Activated T-cell treated with anti-CD3 and anti-CD28 coated beads, Interleukin-2, amount 50 U/mL, for 24 hours (primary cell): ENCODE measurements at regions not wholly inside any gene's neighbourhood (a gene's known extent, or its start where the extent isn't known, plus 50 kb on each side); places are given as distances from the start of the nearest gene placed in this dataset.

Experiments used
- DNase-seq: peaks from one replicate; pipeline ENCODE4 v3.0.0-alpha.2; 2020
- H3K27ac Mint-ChIP-seq: 2 replicates; pipeline ENCODE4 v1.8.0; 2020; ENCODE audit warnings: mild to moderate bottlenecking, mixed read lengths
- H3K27me3 Mint-ChIP-seq: 2 replicates; pipeline ENCODE4 v1.8.0; 2020; ENCODE audit warnings: mixed read lengths
- H3K36me3 Mint-ChIP-seq: 2 replicates; pipeline ENCODE4 v1.8.0; 2020; ENCODE audit warnings: low read depth, mixed read lengths
- H3K4me1 Mint-ChIP-seq: 2 replicates; pipeline ENCODE4 v1.8.0; 2020; ENCODE audit warnings: low read depth, mixed read lengths
- H3K4me3 Mint-ChIP-seq: 2 replicates; pipeline ENCODE4 v1.8.0; 2020; ENCODE audit warnings: mild to moderate bottlenecking, moderate library complexity, mixed read lengths
- H3K9me3 Mint-ChIP-seq: 2 replicates; pipeline ENCODE4 v1.8.0; 2020; ENCODE audit warnings: mixed read lengths

- Mint-ChIP-seq H3K9me3 (no peaks in the 10 kb centered on the region), H3K27me3 (no peaks in the 10 kb centered on the region), H3K4me3 (no peak overlapping the region), H3K36me3 (no peaks in the 10 kb centered on the region), H3K4me1 (no peaks in the 10 kb centered on the region), H3K27ac (no peak overlapping the region)
- DNase-seq = no peak
These were observed 112.0 kb upstream of the KCNN2 start for GRCh38 chr5:114249823-114250222.

GRCh38 chr5:114250536-114250935 lies 111.3 kb upstream of the KCNN2 start:
- Mint-ChIP-seq H3K36me3 (no peaks in the 10 kb centered on the region), H3K27me3 (no peaks in the 10 kb centered on the region), H3K4me1 (no peaks in the 10 kb centered on the region), H3K9me3 (no peaks in the 10 kb centered on the region), H3K4me3 (no peak overlapping the region), H3K27ac (no peak overlapping the region)
- DNase-seq = no peak

DNA sequence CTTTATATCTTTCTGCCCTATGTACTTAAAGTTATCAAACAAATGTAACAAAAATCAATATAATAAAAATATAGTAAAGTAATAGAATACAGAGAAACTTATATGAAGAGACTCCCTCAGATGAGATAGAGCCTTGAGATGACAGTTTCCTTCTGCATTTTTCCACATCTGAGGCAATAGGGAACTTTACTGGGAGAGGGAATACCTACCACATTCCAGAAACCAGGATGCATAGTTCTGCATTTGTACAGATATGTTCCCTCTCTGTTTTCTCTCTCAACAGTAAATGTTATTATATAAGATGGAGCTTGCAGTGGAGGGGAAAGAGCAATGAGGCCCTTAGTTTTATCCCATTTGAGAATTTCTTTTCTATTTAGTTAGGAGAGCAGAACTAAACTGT lies 109.6 kb upstream of the KCNN2 start:
- H3K4me1 Mint-ChIP-seq = no peaks in the 10 kb centered on the region
- H3K9me3 Mint-ChIP-seq = no peaks in the 10 kb centered on the region
- DNase-seq = no peak
- H3K4me3 Mint-ChIP-seq = no peak overlapping the region
- H3K27ac Mint-ChIP-seq = no peak overlapping the region
- no peaks in the 10 kb centered on the region for H3K36me3 Mint-ChIP-seq
- no peaks in the 10 kb centered on the region for H3K27me3 Mint-ChIP-seq

DNA sequence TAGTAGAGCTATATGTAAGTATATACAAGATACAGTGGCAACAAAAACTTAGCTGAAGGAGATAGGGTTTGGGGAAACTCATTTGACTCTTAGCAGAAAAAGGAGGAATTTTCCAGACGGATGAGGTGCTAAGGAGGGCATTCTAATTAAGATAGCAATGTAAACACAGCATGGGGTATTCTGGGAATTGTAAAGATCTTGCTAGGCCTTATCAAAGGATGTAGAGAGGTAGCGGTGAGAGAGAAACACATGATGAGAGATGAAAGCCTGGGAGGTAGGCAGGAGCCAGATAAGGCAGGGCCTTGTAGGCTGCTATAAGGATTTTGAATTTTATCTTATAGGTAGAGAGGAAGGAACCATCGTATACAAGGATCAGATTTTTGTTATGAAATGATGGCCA lies 106.6 kb upstream of the KCNN2 start:
- DNase-seq = no peak
- H3K27me3 Mint-ChIP-seq = no peaks in the 10 kb centered on the region
- H3K4me1 Mint-ChIP-seq = no peaks in the 10 kb centered on the region
- H3K27ac Mint-ChIP-seq = no peak overlapping the region
- H3K36me3 Mint-ChIP-seq = no peaks in the 10 kb centered on the region
- no peaks in the 10 kb centered on the region for H3K9me3 Mint-ChIP-seq
- no peak overlapping the region for H3K4me3 Mint-ChIP-seq

GRCh38 chr5:114261989-114262388 lies 99.9 kb upstream of the KCNN2 start:
- H3K4me3 Mint-ChIP-seq = no peak overlapping the region
- no peak overlapping the region for H3K27ac Mint-ChIP-seq
- no peak for DNase-seq
- H3K9me3 Mint-ChIP-seq = no peaks in the 10 kb centered on the region
- no peaks in the 10 kb centered on the region for H3K36me3 Mint-ChIP-seq
- no peaks in the 10 kb centered on the region for H3K27me3 Mint-ChIP-seq
- H3K4me1 Mint-ChIP-seq = no peaks in the 10 kb centered on the region

DNA sequence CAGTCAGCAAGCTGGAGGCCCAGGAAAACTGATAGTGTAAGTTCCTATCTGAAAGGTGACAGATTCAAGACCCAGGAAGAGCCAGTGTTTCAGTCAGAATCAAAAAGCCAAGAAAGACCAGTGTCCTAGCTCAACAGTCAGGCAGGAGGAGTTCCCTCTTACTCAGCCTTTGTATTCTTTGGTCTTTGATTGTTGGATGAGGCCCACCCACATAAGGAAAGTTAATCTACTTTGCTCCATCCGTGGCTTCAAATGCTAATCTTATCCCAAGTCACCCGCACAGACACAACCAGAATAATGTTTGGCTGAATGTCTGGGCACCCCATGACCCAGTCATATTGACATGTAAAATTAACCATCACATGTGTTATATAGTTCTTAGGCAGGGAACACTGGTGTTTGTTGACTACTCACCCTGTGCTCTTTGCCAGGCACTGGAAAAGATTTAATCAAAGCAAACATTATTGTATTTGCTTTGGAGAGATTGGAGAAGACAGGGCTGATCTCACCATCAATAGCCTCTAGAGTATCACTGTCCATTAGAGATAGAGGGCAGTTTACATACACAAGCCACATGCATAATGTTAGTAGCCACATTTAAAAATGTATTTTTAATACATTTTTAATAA lies 96.3 kb upstream of the KCNN2 start:
- Mint-ChIP-seq H3K9me3 (no peaks in the 10 kb centered on the region), H3K4me3 (no peak overlapping the region), H3K4me1 (no peaks in the 10 kb centered on the region), H3K36me3 (no peaks in the 10 kb centered on the region), H3K27me3 (no peaks in the 10 kb centered on the region), H3K27ac (no peak overlapping the region)
- no peak for DNase-seq

DNA sequence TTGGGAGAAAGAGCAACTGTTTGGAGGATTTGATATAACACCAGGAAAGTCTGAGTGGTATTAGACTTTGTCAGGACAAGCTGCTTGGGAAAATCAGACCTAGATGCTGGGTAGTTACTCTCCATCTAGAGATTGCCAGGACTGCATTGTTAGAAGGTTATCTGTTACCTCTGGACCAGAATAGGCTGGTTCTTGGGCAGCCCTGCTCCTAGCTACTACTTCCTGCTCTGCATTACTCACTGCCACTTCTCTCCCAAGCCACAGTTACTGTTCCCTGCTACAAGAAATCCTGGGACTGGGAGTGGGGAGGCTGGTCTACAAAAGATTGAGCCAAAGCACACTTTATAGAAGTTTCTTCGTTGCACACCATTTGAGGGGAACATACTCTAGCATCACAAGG lies 95.5 kb upstream of the KCNN2 start:
- Mint-ChIP-seq H3K36me3 (no peaks in the 10 kb centered on the region), H3K4me3 (no peak overlapping the region), H3K9me3 (no peaks in the 10 kb centered on the region), H3K27ac (no peak overlapping the region), H3K27me3 (no peaks in the 10 kb centered on the region), H3K4me1 (no peaks in the 10 kb centered on the region)
- DNase-seq = no peak

GRCh38 chr5:114296191-114296590 lies 65.7 kb upstream of the KCNN2 start:
- peaks cover 2% of the 10 kb centered on the region for H3K9me3 Mint-ChIP-seq
- H3K4me3 Mint-ChIP-seq = no peak overlapping the region
- H3K36me3 Mint-ChIP-seq = no peaks in the 10 kb centered on the region
- H3K27ac Mint-ChIP-seq = no peak overlapping the region
- no peaks in the 10 kb centered on the region for H3K27me3 Mint-ChIP-seq
- no peak for DNase-seq
- no peaks in the 10 kb centered on the region for H3K4me1 Mint-ChIP-seq

DNA sequence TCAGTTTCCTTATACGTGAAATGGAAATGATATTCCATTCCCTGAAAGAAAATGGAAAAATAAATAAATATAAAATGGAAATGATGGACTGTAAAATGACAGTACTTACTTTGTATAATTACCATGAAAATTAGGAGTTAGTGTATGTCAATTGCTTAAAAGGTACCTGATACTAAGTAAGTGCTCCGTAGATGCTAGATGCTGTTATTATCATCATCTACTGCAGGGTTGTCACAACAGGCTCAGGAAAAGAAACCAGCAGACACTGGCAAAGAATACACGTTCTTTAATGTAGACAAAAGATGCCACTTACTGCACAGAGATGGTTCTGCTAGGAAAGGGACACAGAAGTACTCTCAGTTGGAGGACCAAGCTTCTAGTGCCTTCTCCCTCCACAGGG lies 64.0 kb upstream of the KCNN2 start:
- Mint-ChIP-seq H3K4me1 (no peaks in the 10 kb centered on the region), H3K4me3 (no peak overlapping the region), H3K27me3 (no peaks in the 10 kb centered on the region), H3K36me3 (no peaks in the 10 kb centered on the region), H3K9me3 (peaks cover 2% of the 10 kb centered on the region), H3K27ac (no peak overlapping the region)
- no peak for DNase-seq

- H3K4me3 Mint-ChIP-seq = no peak overlapping the region
- no peaks in the 10 kb centered on the region for H3K27me3 Mint-ChIP-seq
- no peaks in the 10 kb centered on the region for H3K36me3 Mint-ChIP-seq
- no peak overlapping the region for H3K27ac Mint-ChIP-seq
- no peak for DNase-seq
- H3K9me3 Mint-ChIP-seq = no peaks in the 10 kb centered on the region
- H3K4me1 Mint-ChIP-seq = no peaks in the 10 kb centered on the region
These were observed 56.3 kb upstream of the KCNN2 start for GRCh38 chr5:114305402-114306207.

GRCh38 chr5:114308017-114308416 lies 53.9 kb upstream of the KCNN2 start:
- Mint-ChIP-seq H3K27ac (no peak overlapping the region), H3K4me3 (no peak overlapping the region), H3K9me3 (no peaks in the 10 kb centered on the region), H3K36me3 (no peaks in the 10 kb centered on the region), H3K4me1 (no peaks in the 10 kb centered on the region), H3K27me3 (no peaks in the 10 kb centered on the region)
- DNase-seq = no peak

- Mint-ChIP-seq H3K27me3 (no peaks in the 10 kb centered on the region), H3K27ac (no peak overlapping the region), H3K36me3 (no peaks in the 10 kb centered on the region), H3K9me3 (no peaks in the 10 kb centered on the region), H3K4me3 (no peak overlapping the region), H3K4me1 (no peaks in the 10 kb centered on the region)
- no peak for DNase-seq
These were observed 53.4 kb upstream of the KCNN2 start for GRCh38 chr5:114308508-114308907.

DNA sequence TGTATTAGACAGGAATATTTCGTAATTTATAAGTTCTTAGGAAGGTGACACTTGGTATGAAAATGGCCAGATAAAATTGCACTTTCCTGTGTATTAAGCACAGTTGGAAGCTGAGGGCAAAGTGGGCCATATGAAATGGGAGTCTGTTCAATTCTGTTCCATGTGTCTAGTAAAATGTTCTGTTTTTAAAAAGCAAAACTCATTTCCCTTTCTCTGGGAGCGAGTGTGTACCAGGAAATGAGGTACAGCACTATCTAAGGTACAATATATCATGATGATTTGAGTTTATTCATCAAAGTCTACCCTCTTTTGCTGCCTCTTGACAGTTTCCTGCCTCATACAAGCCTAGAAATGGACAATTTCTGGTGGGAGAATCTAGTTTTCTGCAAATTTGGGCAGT lies 51.2 kb upstream of the KCNN2 start:
- Mint-ChIP-seq H3K27ac (no peak overlapping the region), H3K9me3 (no peaks in the 10 kb centered on the region)

GRCh38 chr5:114311281-114311680 lies 50.6 kb upstream of the KCNN2 start:
- Mint-ChIP-seq H3K4me3 (no peak overlapping the region), H3K9me3 (no peaks in the 10 kb centered on the region), H3K36me3 (no peaks in the 10 kb centered on the region), H3K27me3 (no peaks in the 10 kb centered on the region), H3K27ac (no peak overlapping the region), H3K4me1 (no peaks in the 10 kb centered on the region)
- DNase-seq = no peak

More for the DNA sequence above, 51.2 kb upstream of the KCNN2 start:
- no peak overlapping the region for H3K4me3 Mint-ChIP-seq
- no peak for DNase-seq
- H3K4me1 Mint-ChIP-seq = no peaks in the 10 kb centered on the region
- H3K36me3 Mint-ChIP-seq = no peaks in the 10 kb centered on the region
- H3K27me3 Mint-ChIP-seq = no peaks in the 10 kb centered on the region

- Mint-ChIP-seq H3K9me3 (no peaks in the 10 kb centered on the region), H3K36me3 (no peaks in the 10 kb centered on the region), H3K27ac (no peak overlapping the region), H3K27me3 (no peaks in the 10 kb centered on the region), H3K4me1 (no peaks in the 10 kb centered on the region), H3K4me3 (no peak overlapping the region)
- no peak for DNase-seq
These were observed 49.9 kb upstream of the KCNN2 start for GRCh38 chr5:114311968-114312367.
